GM12875 (cell line): ENCODE measurements at regions not wholly inside any gene's neighbourhood (a gene's known extent, or its start where the extent isn't known, plus 50 kb on each side); places are given as distances from the start of the nearest gene placed in this dataset.

Experiments
- H3K4me3 ChIP-seq: one replicate; pipeline ENCODE4 v1.5.1; 2011; ENCODE audit warnings: low read depth, low read length, control low read depth
- CTCF ChIP-seq: IDR thresholded peaks from 2 replicates; pipeline ENCODE4 v1.5.1; 2011; ENCODE audit warnings: low read depth, mild to moderate bottlenecking, control low read depth, inconsistent platforms, low read length, moderate library complexity, borderline replicate concordance; ENCODE audit not compliant: insufficient read depth

- no peak overlapping the region for H3K4me3 ChIP-seq
- TF ChIP-seq CTCF, result no peak
Measured at GRCh38 chr6:105593056-105593690, 190.3 kb upstream of the PREP start.

- TF ChIP-seq CTCF, result no peak
- H3K4me3 ChIP-seq, result no peak overlapping the region
Measured at GRCh38 chr6:105592329-105592728, 189.4 kb upstream of the PREP start.

GRCh38 chr6:105591053-105591452 lies 188.2 kb upstream of the PREP start:
- TF ChIP-seq CTCF, result no peak

GRCh38 chr6:105588123-105588710 lies 185.3 kb upstream of the PREP start:
- no peak for TF ChIP-seq CTCF

More at GRCh38 chr6:105591053-105591452, 188.2 kb upstream of the PREP start:
- H3K4me3 ChIP-seq, result no peak overlapping the region

GRCh38 chr6:105587349-105588122 lies 184.7 kb upstream of the PREP start:
- H3K4me3 ChIP-seq, result no peak overlapping the region
- TF ChIP-seq CTCF, result no peak

More at GRCh38 chr6:105588123-105588710, 185.3 kb upstream of the PREP start:
- H3K4me3 ChIP-seq, result no peak overlapping the region

GRCh38 chr6:105578179-105578707 lies 175.4 kb upstream of the PREP start:
- no peak overlapping the region for H3K4me3 ChIP-seq
- no peak for TF ChIP-seq CTCF
